ENCODE measurements at regions not wholly inside any gene's neighbourhood (a gene's known extent, or its start where the extent isn't known, plus 50 kb on each side); places are given as distances from the start of the nearest gene placed in this dataset.

DNA sequence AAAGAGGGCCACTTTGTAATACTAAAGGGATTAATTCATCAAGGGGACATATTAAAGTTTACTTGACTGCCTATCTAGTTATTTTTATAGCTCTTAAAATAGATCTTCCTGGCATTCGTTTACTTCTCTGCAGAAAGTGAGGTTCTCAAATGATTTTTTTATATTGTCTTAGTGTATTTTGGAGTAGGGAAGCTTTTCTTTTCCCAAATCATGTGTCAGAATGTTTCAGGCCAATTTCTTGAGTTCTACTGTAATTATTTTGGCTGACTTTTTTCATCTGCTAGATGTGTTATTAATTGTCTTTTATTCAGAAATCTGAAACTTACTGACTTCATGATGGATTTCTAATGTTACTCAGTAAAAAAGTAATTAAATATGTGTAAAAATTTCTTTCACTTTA lies 60.2 kb upstream of the FBXL7 start:
- TF ChIP-seq, protein P1, sequence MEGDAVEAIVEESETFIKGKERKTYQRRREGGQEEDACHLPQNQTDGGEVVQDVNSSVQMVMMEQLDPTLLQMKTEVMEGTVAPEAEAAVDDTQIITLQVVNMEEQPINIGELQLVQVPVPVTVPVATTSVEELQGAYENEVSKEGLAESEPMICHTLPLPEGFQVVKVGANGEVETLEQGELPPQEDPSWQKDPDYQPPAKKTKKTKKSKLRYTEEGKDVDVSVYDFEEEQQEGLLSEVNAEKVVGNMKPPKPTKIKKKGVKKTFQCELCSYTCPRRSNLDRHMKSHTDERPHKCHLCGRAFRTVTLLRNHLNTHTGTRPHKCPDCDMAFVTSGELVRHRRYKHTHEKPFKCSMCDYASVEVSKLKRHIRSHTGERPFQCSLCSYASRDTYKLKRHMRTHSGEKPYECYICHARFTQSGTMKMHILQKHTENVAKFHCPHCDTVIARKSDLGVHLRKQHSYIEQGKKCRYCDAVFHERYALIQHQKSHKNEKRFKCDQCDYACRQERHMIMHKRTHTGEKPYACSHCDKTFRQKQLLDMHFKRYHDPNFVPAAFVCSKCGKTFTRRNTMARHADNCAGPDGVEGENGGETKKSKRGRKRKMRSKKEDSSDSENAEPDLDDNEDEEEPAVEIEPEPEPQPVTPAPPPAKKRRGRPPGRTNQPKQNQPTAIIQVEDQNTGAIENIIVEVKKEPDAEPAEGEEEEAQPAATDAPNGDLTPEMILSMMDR (IDR thresholded peaks at IDR 0.05), result no peak
- TF ChIP-seq POLR2A (IDR thresholded peaks at IDR 0.05) (no peak), POLR2AphosphoS5 (IDR thresholded peaks at IDR 0.05) (no peak), EP300 (IDR thresholded peaks at IDR 0.05) (no peak)

Measured in sigmoid colon (tissue), 4 donors.